ENCODE measurements at regions not wholly inside any gene's neighbourhood (a gene's known extent, or its start where the extent isn't known, plus 50 kb on each side); places are given as distances from the start of the nearest gene placed in this dataset.
"Not testable (repeated sequence)": the region's sequence is repeated elsewhere in the genome, so short reads cannot be mapped to it uniquely, and the experiment has no call there.

GRCh38 chr5:92977846-92978540, 603.0 kb downstream of the NR2F1-AS1 start:
- FAIRE-seq, result no peak

- FAIRE-seq, result no peak
Observed at GRCh38 chr5:92976156-92976555, 604.9 kb downstream of the NR2F1-AS1 start.

- no peak for FAIRE-seq
Observed at GRCh38 chr5:92969781-92970237, 611.2 kb downstream of the NR2F1-AS1 start.

GRCh38 chr5:92969191-92969780, 611.7 kb downstream of the NR2F1-AS1 start:
- FAIRE-seq, result no peak

- no peak for FAIRE-seq
Observed at GRCh38 chr5:92963800-92964199, 617.2 kb downstream of the NR2F1-AS1 start.

- FAIRE-seq, result no peak
Observed at GRCh38 chr5:92962752-92963151, 618.3 kb downstream of the NR2F1-AS1 start.

GRCh38 chr5:92956886-92957285, 624.1 kb downstream of the NR2F1-AS1 start:
- no peak for FAIRE-seq

GRCh38 chr5:92952243-92952642, 628.8 kb downstream of the NR2F1-AS1 start:
- no peak for FAIRE-seq

GRCh38 chr5:92951746-92952145, 629.3 kb downstream of the NR2F1-AS1 start:
- no peak for FAIRE-seq

GRCh38 chr5:92946546-92946945, 634.5 kb downstream of the NR2F1-AS1 start:
- no peak for FAIRE-seq

GRCh38 chr5:92945605-92946097, 635.4 kb downstream of the NR2F1-AS1 start:
- no peak for FAIRE-seq

- no peak for FAIRE-seq
Observed at GRCh38 chr5:92944903-92945604, 636.0 kb downstream of the NR2F1-AS1 start.

GRCh38 chr5:92944337-92944736, 636.7 kb downstream of the NR2F1-AS1 start:
- FAIRE-seq, result no peak

GRCh38 chr5:92942762-92943161, 638.3 kb downstream of the NR2F1-AS1 start:
- FAIRE-seq, result no peak

GRCh38 chr5:92941806-92942205, 639.2 kb downstream of the NR2F1-AS1 start:
- no peak for FAIRE-seq

- FAIRE-seq, result no peak
Observed at GRCh38 chr5:92939428-92939827, 641.6 kb downstream of the NR2F1-AS1 start.

- not testable (repeated sequence) for FAIRE-seq
Observed at GRCh38 chr5:92937396-92937795, 643.6 kb downstream of the NR2F1-AS1 start.

- FAIRE-seq, result no peak
Observed at GRCh38 chr5:92930057-92930456, 651.0 kb downstream of the NR2F1-AS1 start.

GRCh38 chr5:92927291-92927778, 653.7 kb downstream of the NR2F1-AS1 start:
- FAIRE-seq, result no peak

- no peak for FAIRE-seq
Observed at GRCh38 chr5:92923885-92924284, 657.1 kb downstream of the NR2F1-AS1 start.

- no peak for FAIRE-seq
Observed at GRCh38 chr5:92922231-92922967, 658.6 kb downstream of the NR2F1-AS1 start.

GRCh38 chr5:92917044-92917443, 664.0 kb downstream of the NR2F1-AS1 start:
- FAIRE-seq, result no peak

GRCh38 chr5:92916036-92916435, 665.0 kb downstream of the NR2F1-AS1 start:
- no peak for FAIRE-seq
